ENCODE measurements at regions not wholly inside any gene's neighbourhood (a gene's known extent, or its start where the extent isn't known, plus 50 kb on each side); places are given as distances from the start of the nearest gene placed in this dataset.
A peak's percentile ranks its signal among the peaks of the same experiment; 100 is the strongest.
"Not testable (repeated sequence)": the region's sequence is repeated elsewhere in the genome, so short reads cannot be mapped to it uniquely, and the experiment has no call there.

GRCh38 chr3:160097478-160097877 is 108.8 kb downstream of the IL12A start:
- DNase-seq (ENCODE audit: low spot score) = no peak

- DNase-seq (ENCODE audit: low spot score) = no peak
Measured at GRCh38 chr3:160098261-160098908, 109.8 kb downstream of the IL12A start.

- DNase-seq (ENCODE audit: low spot score) = no peak
Measured at GRCh38 chr3:160098926-160099626, 110.4 kb downstream of the IL12A start.

GRCh38 chr3:160099834-160100233 is 111.2 kb downstream of the IL12A start:
- DNase-seq (ENCODE audit: low spot score) = no peak

GRCh38 chr3:160100610-160101009 is 112.0 kb downstream of the IL12A start:
- no peak for DNase-seq (ENCODE audit: low spot score)

GRCh38 chr3:160102001-160102400 is 113.4 kb downstream of the IL12A start:
- not testable (repeated sequence) for DNase-seq (ENCODE audit: low spot score)

GRCh38 chr3:160103397-160103796 is 114.8 kb downstream of the IL12A start:
- no peak for DNase-seq (ENCODE audit: low spot score)

- DNase-seq (ENCODE audit: low spot score) = no peak
Measured at GRCh38 chr3:160105907-160106584, 117.4 kb downstream of the IL12A start.

GRCh38 chr3:160106905-160107861 is 118.0 kb upstream of the C3orf80 start:
- peak; percentile 77 for DNase-seq (ENCODE audit: low spot score)

GRCh38 chr3:160108362-160108761 is 116.9 kb upstream of the C3orf80 start:
- no peak for DNase-seq (ENCODE audit: low spot score)

GRCh38 chr3:160112481-160112880 is 112.7 kb upstream of the C3orf80 start:
- no peak for DNase-seq (ENCODE audit: low spot score)

GRCh38 chr3:160112996-160113395 is 112.2 kb upstream of the C3orf80 start:
- DNase-seq (ENCODE audit: low spot score) = no peak

GRCh38 chr3:160114355-160114995 is 110.7 kb upstream of the C3orf80 start:
- no peak for DNase-seq (ENCODE audit: low spot score)

GRCh38 chr3:160115387-160115786 is 109.8 kb upstream of the C3orf80 start:
- DNase-seq (ENCODE audit: low spot score) = no peak

- DNase-seq (ENCODE audit: low spot score) = no peak
Measured at GRCh38 chr3:160124224-160124623, 101.0 kb upstream of the C3orf80 start.

GRCh38 chr3:160125258-160125657 is 100.0 kb upstream of the C3orf80 start:
- no peak for DNase-seq (ENCODE audit: low spot score)

- DNase-seq (ENCODE audit: low spot score) = no peak
Measured at GRCh38 chr3:160126051-160126450, 99.2 kb upstream of the C3orf80 start.

GRCh38 chr3:160126761-160127160 is 98.5 kb upstream of the C3orf80 start:
- no peak for DNase-seq (ENCODE audit: low spot score)

GRCh38 chr3:160127308-160127707 is 97.9 kb upstream of the C3orf80 start:
- DNase-seq (ENCODE audit: low spot score) = no peak

- no peak for DNase-seq (ENCODE audit: low spot score)
Measured at GRCh38 chr3:160128056-160128455, 97.2 kb upstream of the C3orf80 start.

- no peak for DNase-seq (ENCODE audit: low spot score)
Measured at GRCh38 chr3:160129459-160130061, 95.7 kb upstream of the C3orf80 start.

Data from HuH-7.5 (cell line).